SK-N-MC (cell line): ENCODE measurements at regions not wholly inside any gene's neighbourhood (a gene's known extent, or its start where the extent isn't known, plus 50 kb on each side); places are given as distances from the start of the nearest gene placed in this dataset.

Experiments used
- EZH2 ChIP-seq: fragments of 200-600 bp; sonication (generic); IDR thresholded peaks from one replicate; pipeline ENCODE4 v1.6.1; 2017; ENCODE audit warnings: antibody characterized with exemption
- FOXP2 ChIP-seq: optimal IDR thresholded peaks from 2 replicates; pipeline ENCODE3; 2011; ENCODE audit warnings: mild to moderate bottlenecking, moderate library complexity; ENCODE audit not compliant: insufficient read depth; ENCODE audit errors: extremely low read length, control extremely low read depth
- POLR2AphosphoS5 ChIP-seq: IDR thresholded peaks from 2 replicates; pipeline ENCODE4 v1.6.1; 2012; ENCODE audit warnings: mild to moderate bottlenecking, low read depth, low read length, borderline replicate concordance

DNA sequence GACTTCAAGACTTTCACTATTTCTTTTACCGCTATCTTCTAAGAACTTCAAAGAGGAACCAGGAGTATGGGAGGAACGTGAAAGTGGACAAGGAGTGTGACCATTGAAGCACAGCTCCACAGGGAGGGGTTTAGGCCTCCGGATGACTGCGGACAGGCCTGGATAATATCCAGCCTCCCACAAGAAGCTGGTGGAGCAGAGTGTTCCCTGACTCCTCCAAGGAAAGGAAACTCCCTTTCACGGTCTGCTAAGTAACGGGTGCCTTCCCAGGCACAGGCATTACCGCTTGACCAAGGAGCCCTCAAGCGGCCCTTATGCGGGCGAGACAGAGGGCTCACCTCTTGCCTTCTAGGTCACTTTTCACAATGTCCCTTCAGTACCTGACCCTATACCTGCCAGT, 267.0 kb downstream of the RPL10L start:
- TF ChIP-seq POLR2AphosphoS5 (no peak), EZH2 (no peak), FOXP2 (no peak)
